KOPT-K1 (cell line): ENCODE measurements at regions not wholly inside any gene's neighbourhood (a gene's known extent, or its start where the extent isn't known, plus 50 kb on each side); places are given as distances from the start of the nearest gene placed in this dataset.
"Not testable (repeated sequence)": the region's sequence is repeated elsewhere in the genome, so short reads cannot be mapped to it uniquely, and the experiment has no call there.

Source experiments
- H3K27ac ChIP-seq: fragments of 200-600 bp; sonication (generic); 2 replicates; pipeline ENCODE4 v1.5.1; 2016; ENCODE audit warnings: antibody characterized with exemption, mild to moderate bottlenecking, low read depth, low read length; ENCODE audit not compliant: poor library complexity, severe bottlenecking
- H3K36me3 ChIP-seq: fragments of 200-600 bp; sonication (generic); 2 replicates; pipeline ENCODE4 v1.5.1; 2017; ENCODE audit warnings: antibody characterized with exemption, mild to moderate bottlenecking, low read length, moderate library complexity; ENCODE audit not compliant: insufficient read depth
- H3K9me3 ChIP-seq: fragments of 200-600 bp; sonication (generic); 2 replicates; pipeline ENCODE4 v1.5.1; 2017; ENCODE audit warnings: antibody characterized with exemption, low read length, mild to moderate bottlenecking; ENCODE audit not compliant: insufficient read depth, poor library complexity, severe bottlenecking

DNA sequence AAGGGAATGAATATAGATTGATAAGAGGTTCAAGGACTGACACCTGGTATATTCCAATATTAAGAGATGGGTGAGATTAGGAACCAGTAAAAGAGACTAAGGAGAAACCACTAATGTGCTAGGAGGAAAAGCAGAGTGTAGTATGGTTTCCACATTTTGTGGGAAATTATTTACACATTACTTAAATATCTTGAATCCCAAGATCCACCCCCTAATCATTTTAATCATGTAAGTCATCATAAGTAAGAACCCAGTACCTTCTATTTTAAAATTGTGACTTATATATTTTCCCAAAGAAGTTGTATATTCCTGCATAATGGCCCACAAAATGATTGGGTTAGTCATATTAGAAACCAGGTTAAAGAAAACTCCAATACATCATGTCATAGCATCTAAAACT is 122.0 kb upstream of the PRSS12 start:
- H3K27ac ChIP-seq, H3K9me3 ChIP-seq, H3K36me3 ChIP-seq: not testable (repeated sequence)

GRCh38 chr4:118475901-118476300 is 123.1 kb upstream of the PRSS12 start:
- not testable (repeated sequence) for H3K9me3 ChIP-seq, H3K36me3 ChIP-seq, H3K27ac ChIP-seq

- not testable (repeated sequence) for H3K9me3 ChIP-seq, H3K36me3 ChIP-seq, H3K27ac ChIP-seq
Observed at GRCh38 chr4:118477826-118478225, 125.0 kb upstream of the PRSS12 start.

DNA sequence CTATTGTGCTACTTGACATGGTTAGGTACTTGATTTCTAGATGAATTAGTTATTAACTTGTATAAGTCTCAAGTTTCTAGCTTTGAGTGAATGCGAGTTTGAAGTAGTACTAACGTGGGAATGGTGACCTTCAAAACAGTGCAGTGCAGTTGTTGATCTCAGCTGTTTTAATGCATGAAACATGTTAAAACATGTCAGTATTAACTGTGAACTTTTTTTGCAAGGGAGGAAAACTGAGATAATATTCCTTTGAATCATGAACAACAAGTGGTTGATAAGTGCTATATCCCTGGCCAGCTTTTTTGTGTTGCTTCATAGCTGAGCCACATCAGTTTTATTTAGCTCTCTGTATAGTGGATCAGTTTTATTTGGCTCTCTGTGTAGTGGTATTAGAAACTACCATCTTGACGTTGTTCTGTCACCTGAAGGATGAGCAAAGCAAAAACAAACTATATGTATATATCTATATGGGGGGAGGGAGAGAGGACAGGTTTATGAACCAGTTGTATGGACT is 133.1 kb upstream of the PRSS12 start:
- not testable (repeated sequence) for H3K36me3 ChIP-seq, H3K9me3 ChIP-seq, H3K27ac ChIP-seq

- H3K27ac ChIP-seq, H3K36me3 ChIP-seq, H3K9me3 ChIP-seq: not testable (repeated sequence)
Observed at GRCh38 chr4:118492963-118493362, 140.2 kb upstream of the PRSS12 start.

- not testable (repeated sequence) for H3K27ac ChIP-seq, H3K9me3 ChIP-seq, H3K36me3 ChIP-seq
Observed at GRCh38 chr4:118494437-118494836, 141.6 kb upstream of the PRSS12 start.

DNA sequence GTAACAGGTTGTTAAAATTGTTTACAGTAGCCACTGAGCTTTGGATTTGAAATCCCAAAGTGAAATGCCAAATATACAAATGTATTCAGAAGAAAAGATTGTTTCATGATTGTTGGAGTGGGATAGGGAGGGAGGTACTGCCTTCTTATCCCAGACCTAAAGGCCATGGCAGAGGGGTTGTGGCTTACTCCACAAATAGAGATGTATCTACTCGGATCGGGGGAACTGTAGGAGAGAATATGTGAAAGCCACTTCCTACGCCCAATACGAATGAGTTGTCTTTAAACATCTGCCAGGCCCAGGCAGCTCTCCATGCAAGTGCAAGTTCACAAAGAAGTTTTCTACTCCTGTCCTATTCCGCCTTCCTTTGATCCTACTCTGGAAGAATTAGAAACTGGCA is 150.2 kb upstream of the PRSS12 start:
- not testable (repeated sequence) for H3K9me3 ChIP-seq, H3K27ac ChIP-seq, H3K36me3 ChIP-seq

GRCh38 chr4:118504927-118505326 is 152.1 kb upstream of the PRSS12 start:
- not testable (repeated sequence) for H3K36me3 ChIP-seq, H3K27ac ChIP-seq, H3K9me3 ChIP-seq

- H3K36me3 ChIP-seq, H3K27ac ChIP-seq, H3K9me3 ChIP-seq: not testable (repeated sequence)
Observed at GRCh38 chr4:118505491-118505890, 152.7 kb upstream of the PRSS12 start.

- not testable (repeated sequence) for H3K27ac ChIP-seq, H3K36me3 ChIP-seq
Observed at GRCh38 chr4:118512870-118513269, 160.1 kb upstream of the PRSS12 start.

GRCh38 chr4:118514332-118514731 is 161.5 kb upstream of the PRSS12 start:
- not testable (repeated sequence) for H3K27ac ChIP-seq, H3K9me3 ChIP-seq, H3K36me3 ChIP-seq

More at GRCh38 chr4:118512870-118513269, 160.1 kb upstream of the PRSS12 start:
- not testable (repeated sequence) for H3K9me3 ChIP-seq

DNA sequence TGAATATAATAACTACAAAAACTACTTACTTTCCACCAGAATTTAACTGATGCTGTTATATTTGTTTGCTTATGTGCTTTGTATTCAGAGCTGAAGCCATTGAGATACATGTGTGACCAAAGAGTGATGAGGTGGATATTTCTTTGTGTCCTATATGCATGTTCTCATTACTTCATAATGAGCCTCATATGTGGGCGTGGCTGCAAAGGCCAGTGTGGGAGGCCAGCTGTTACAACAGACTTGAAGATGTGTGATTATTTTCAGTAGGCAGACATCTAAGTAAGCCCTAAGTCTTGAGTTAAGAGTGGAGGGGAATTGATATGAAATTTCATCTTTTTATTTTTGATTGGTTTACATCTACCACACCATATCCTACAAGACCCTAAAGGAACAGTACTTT is 163.3 kb upstream of the PRSS12 start:
- not testable (repeated sequence) for H3K27ac ChIP-seq, H3K9me3 ChIP-seq

GRCh38 chr4:118530107-118530506 is 155.1 kb upstream of the METTL14 start:
- not testable (repeated sequence) for H3K27ac ChIP-seq, H3K36me3 ChIP-seq, H3K9me3 ChIP-seq

More for the DNA sequence above, 163.3 kb upstream of the PRSS12 start:
- not testable (repeated sequence) for H3K36me3 ChIP-seq

- H3K9me3 ChIP-seq, H3K27ac ChIP-seq, H3K36me3 ChIP-seq: not testable (repeated sequence)
Observed at GRCh38 chr4:118531947-118532346, 153.2 kb upstream of the METTL14 start.

DNA sequence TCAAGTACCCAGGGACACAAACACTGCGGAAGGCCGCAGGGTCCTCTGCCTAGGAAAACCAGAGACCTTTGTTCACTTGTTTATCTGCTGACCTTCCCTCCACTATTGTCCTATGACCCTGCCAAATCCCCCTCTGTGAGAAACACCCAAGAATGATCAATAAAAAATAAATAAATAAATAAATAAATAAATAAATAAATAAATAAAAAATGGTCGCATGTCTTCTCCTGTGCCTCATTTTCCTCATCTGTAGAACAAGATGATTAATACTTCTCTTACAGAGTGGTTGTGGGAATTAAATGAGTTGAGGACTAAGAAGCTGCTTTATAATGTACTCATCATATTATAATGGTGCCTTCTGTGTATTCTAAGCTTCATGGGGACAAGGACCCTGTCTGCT is 149.4 kb upstream of the METTL14 start:
- H3K27ac ChIP-seq = not testable (repeated sequence)

DNA sequence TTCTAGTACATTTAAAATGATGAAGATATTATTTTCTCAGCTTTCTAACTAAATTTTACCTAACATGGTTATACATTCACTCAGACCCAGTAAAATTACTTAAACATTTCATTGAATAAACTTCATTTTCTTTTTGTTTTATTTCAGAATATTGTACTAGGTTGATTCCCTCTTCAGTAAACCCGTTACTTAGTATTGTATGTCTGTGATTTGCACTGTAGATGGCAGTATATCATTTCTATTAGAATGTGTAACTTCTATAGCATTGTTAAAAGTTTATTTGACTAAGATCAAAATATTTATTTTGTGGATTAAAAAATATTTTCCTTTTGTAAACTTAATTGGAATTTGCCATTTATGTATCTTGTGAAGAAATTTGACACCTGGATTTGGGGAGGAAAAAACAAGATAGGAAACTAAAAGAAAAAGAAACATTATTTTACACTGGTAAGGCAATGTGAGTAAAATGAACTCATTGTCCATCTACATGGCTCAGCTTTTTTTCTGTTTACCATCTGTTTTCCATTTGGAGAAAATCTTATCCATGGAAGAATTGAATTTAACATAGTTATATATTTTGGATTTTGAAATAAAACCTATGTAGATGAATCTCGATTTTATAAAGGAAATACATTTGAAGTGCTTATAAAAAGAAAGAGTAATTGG is 145.6 kb upstream of the METTL14 start:
- not testable (repeated sequence) for H3K27ac ChIP-seq, H3K36me3 ChIP-seq, H3K9me3 ChIP-seq

More for the DNA sequence above, 149.4 kb upstream of the METTL14 start:
- not testable (repeated sequence) for H3K9me3 ChIP-seq, H3K36me3 ChIP-seq
